AG04450 (cell line): ENCODE measurements at regions not wholly inside any gene's neighbourhood (a gene's known extent, or its start where the extent isn't known, plus 50 kb on each side); places are given as distances from the start of the nearest gene placed in this dataset.

Experiments used
- CTCF ChIA-PET: fragments of 300-600, 350-600 bp; formaldehyde crosslinking; extraction: SDS; loops from one replicate; lab custom pipeline; 2022; ENCODE audit warnings: antibody characterized with exemption, inconsistent platforms; lab: Charles Lee
- POLR2A ChIA-PET: fragments of 350-600 bp; formaldehyde crosslinking; extraction: SDS; loops from one replicate; lab custom pipeline; 2021; ENCODE audit warnings: antibody characterized with exemption, inconsistent platforms; lab: Yijun Ruan, JAX
- DNase-seq: peaks from one replicate; pipeline ENCODE4 v3.0.0-alpha.2; 2011; ENCODE audit warnings: low read depth, low spot score
- H3K27ac ChIP-seq: one replicate; pipeline ENCODE4 v1.5.1; 2012; ENCODE audit warnings: low read depth, low read length, control low read depth
- H3K27me3 ChIP-seq: one replicate; pipeline ENCODE4 v1.6.0; 2012; ENCODE audit warnings: low read length; ENCODE audit not compliant: control insufficient read depth, insufficient read depth
- H3K4me3 ChIP-seq: 2 replicates; pipeline ENCODE4 v1.5.1; 2011; ENCODE audit warnings: mild to moderate bottlenecking, low read depth, low read length, control low read depth
- H3K9me3 ChIP-seq: 2 replicates; pipeline ENCODE4 v1.5.1; 2012; ENCODE audit warnings: low read length; ENCODE audit not compliant: control insufficient read depth, insufficient read depth
- CTCF ChIP-seq: IDR thresholded peaks from 2 replicates; pipeline ENCODE4 v1.5.1; 2011; ENCODE audit warnings: low read depth, low read length, control low read depth, inconsistent platforms

- DNase-seq = no peak
- no peak for TF ChIP-seq CTCF
- no peaks in the 10 kb centered on the region for H3K9me3 ChIP-seq
- ChIA-PET POLR2A (no interaction called here), CTCF (interaction anchor here (1.4 to 2.0 kb wide), 3 partner anchors 8 to 766 kb away, joined by 5 to 7 read pairs (median 5); no protein-coding TSS in a partner anchor)
- H3K27me3 ChIP-seq = no peaks in the 10 kb centered on the region
- no peak overlapping the region for H3K4me3 ChIP-seq
- no peak overlapping the region for H3K27ac ChIP-seq
Measured at GRCh38 chr9:18263377-18263776, 210.6 kb upstream of the ADAMTSL1 start.

- TF ChIP-seq CTCF = no peak
- H3K4me3 ChIP-seq = no peak overlapping the region
- no peak for DNase-seq
- H3K27ac ChIP-seq = no peak overlapping the region
- H3K27me3 ChIP-seq = no peaks in the 10 kb centered on the region
- CTCF ChIA-PET = interaction anchor here (1.3 to 2.3 kb wide), 2 partner anchors 13 to 174 kb away, joined by 3 to 16 read pairs; no protein-coding TSS in a partner anchor
- H3K9me3 ChIP-seq = peaks cover 4% of the 10 kb centered on the region; the same call in 1 of the 2 replicates
- POLR2A ChIA-PET = no interaction called here
Measured at GRCh38 chr9:18268381-18268780, 205.6 kb upstream of the ADAMTSL1 start.

- H3K4me3 ChIP-seq = no peak overlapping the region
- POLR2A ChIA-PET = no interaction called here
- no peaks in the 10 kb centered on the region for H3K27me3 ChIP-seq
- DNase-seq = no peak
- no peak overlapping the region for H3K27ac ChIP-seq
- H3K9me3 ChIP-seq = peaks cover 4% of the 10 kb centered on the region; the same call in 1 of the 2 replicates
- no peak for TF ChIP-seq CTCF
- CTCF ChIA-PET = interaction anchor here (2.3 kb wide), 1 partner anchor 15 kb away, joined by 16 read pairs; no protein-coding TSS in a partner anchor
Measured at GRCh38 chr9:18269561-18269960, 204.4 kb upstream of the ADAMTSL1 start.

- DNase-seq = no peak
- ChIA-PET CTCF (no interaction called here), POLR2A (no interaction called here)
- no peak for TF ChIP-seq CTCF
- H3K4me3 ChIP-seq = no peak overlapping the region
- H3K27ac ChIP-seq = no peak overlapping the region
- H3K9me3 ChIP-seq = peaks cover 6% of the 10 kb centered on the region
- H3K27me3 ChIP-seq = no peaks in the 10 kb centered on the region
Measured at GRCh38 chr9:18274693-18275092, 199.3 kb upstream of the ADAMTSL1 start.

- TF ChIP-seq CTCF = no peak
- Histone ChIP-seq H3K9me3 (peaks cover 7% of the 10 kb centered on the region), H3K27me3 (no peaks in the 10 kb centered on the region), H3K4me3 (no peak overlapping the region), H3K27ac (no peak overlapping the region)
- DNase-seq = no peak
- ChIA-PET CTCF (no interaction called here), POLR2A (no interaction called here)
Measured at GRCh38 chr9:18275313-18275990, 198.5 kb upstream of the ADAMTSL1 start.
